HL-60 (cell line): ENCODE measurements at regions not wholly inside any gene's neighbourhood (a gene's known extent, or its start where the extent isn't known, plus 50 kb on each side); places are given as distances from the start of the nearest gene placed in this dataset.

Experiments used
- DNase-seq, 2 experiments: peaks; one replicate each; pipeline ENCODE4 v3.0.0-alpha.2; 2010 to 2020; ENCODE audit warnings: low read depth in 1 of 2, low spot score in 1 of 2
- H3K27ac ChIP-seq: fragments of 250-450 bp; sonication (Bioruptor Pico); replicated peaks from 2 replicates; pipeline ENCODE4 v1.5.1; 2020; ENCODE audit warnings: mild to moderate bottlenecking, moderate library complexity
- H3K27me3 ChIP-seq: fragments of 250-450 bp; sonication (Bioruptor Pico); 2 replicates; pipeline ENCODE4 v1.5.1; 2021; ENCODE audit warnings: mild to moderate bottlenecking, moderate library complexity; ENCODE audit not compliant: insufficient read depth, poor library complexity, severe bottlenecking
- H3K4me3 ChIP-seq: replicated peaks from 2 replicates; pipeline ENCODE4 v1.5.1; 2011; ENCODE audit warnings: mild to moderate bottlenecking, control low read depth, low read length; ENCODE audit not compliant: insufficient read depth
- GABPA ChIP-seq: IDR thresholded peaks from 2 replicates; pipeline ENCODE4 v1.6.1; 2012; ENCODE audit warnings: low read depth
- POLR2AphosphoS5 ChIP-seq: IDR thresholded peaks from 2 replicates; pipeline ENCODE4 v1.6.1; 2012; ENCODE audit warnings: low read depth
- SPI1 ChIP-seq: IDR thresholded peaks from 2 replicates; pipeline ENCODE4 v1.6.1; 2012; ENCODE audit warnings: low read depth, mild to moderate bottlenecking, borderline replicate concordance
- TF ChIP-seq, protein P1 (sequence below): IDR thresholded peaks from one replicate; pipeline ENCODE4 v1.5.1; 2011; ENCODE audit warnings: low read length, control low read depth, inconsistent platforms; ENCODE audit not compliant: insufficient read depth
- TF ChIP-seq, protein P2 (sequence below): IDR thresholded peaks from 2 replicates; pipeline ENCODE4 v1.6.1; 2012; ENCODE audit warnings: low read depth; ENCODE audit not compliant: insufficient replicate concordance

- Histone ChIP-seq H3K27ac (no peak overlapping the region), H3K4me3 (no peak overlapping the region), H3K27me3 (no peaks in the 10 kb centered on the region)
- TF ChIP-seq POLR2AphosphoS5: no peak
- TF ChIP-seq, protein P1, sequence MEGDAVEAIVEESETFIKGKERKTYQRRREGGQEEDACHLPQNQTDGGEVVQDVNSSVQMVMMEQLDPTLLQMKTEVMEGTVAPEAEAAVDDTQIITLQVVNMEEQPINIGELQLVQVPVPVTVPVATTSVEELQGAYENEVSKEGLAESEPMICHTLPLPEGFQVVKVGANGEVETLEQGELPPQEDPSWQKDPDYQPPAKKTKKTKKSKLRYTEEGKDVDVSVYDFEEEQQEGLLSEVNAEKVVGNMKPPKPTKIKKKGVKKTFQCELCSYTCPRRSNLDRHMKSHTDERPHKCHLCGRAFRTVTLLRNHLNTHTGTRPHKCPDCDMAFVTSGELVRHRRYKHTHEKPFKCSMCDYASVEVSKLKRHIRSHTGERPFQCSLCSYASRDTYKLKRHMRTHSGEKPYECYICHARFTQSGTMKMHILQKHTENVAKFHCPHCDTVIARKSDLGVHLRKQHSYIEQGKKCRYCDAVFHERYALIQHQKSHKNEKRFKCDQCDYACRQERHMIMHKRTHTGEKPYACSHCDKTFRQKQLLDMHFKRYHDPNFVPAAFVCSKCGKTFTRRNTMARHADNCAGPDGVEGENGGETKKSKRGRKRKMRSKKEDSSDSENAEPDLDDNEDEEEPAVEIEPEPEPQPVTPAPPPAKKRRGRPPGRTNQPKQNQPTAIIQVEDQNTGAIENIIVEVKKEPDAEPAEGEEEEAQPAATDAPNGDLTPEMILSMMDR: no peak
- TF ChIP-seq SPI1: no peak
- DNase-seq: no peak
Measured at GRCh38 chr3:181457756-181458155, 254.0 kb upstream of the SOX2 start.

- no peak for TF ChIP-seq SPI1
- DNase-seq: no peak
- no peak overlapping the region for H3K27ac ChIP-seq
- no peak overlapping the region for H3K4me3 ChIP-seq
- no peaks in the 10 kb centered on the region for H3K27me3 ChIP-seq
Measured at GRCh38 chr3:181457190-181457589, 254.5 kb upstream of the SOX2 start.

DNA sequence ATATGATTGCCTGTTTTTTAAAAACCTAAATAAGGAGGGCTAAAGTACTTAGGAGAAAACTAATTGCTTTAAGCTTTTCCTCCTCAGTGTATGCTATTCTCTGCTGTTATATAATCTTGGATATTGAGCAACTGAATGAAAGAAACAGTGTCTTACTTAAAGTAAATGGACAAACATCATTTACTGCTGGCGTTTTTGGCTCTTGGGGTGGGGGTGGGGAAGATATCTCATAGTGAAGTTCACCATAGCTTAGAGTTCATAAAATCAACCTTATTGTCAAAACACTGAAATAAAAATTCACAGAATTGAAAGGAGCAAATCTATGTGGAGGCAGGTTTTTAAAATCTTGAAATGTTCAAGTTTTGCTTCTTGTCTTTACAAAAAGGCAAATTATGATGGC lies 256.4 kb upstream of the SOX2 start:
- no peak for TF ChIP-seq SPI1
- no peak for TF ChIP-seq POLR2AphosphoS5
- TF ChIP-seq, protein P2, sequence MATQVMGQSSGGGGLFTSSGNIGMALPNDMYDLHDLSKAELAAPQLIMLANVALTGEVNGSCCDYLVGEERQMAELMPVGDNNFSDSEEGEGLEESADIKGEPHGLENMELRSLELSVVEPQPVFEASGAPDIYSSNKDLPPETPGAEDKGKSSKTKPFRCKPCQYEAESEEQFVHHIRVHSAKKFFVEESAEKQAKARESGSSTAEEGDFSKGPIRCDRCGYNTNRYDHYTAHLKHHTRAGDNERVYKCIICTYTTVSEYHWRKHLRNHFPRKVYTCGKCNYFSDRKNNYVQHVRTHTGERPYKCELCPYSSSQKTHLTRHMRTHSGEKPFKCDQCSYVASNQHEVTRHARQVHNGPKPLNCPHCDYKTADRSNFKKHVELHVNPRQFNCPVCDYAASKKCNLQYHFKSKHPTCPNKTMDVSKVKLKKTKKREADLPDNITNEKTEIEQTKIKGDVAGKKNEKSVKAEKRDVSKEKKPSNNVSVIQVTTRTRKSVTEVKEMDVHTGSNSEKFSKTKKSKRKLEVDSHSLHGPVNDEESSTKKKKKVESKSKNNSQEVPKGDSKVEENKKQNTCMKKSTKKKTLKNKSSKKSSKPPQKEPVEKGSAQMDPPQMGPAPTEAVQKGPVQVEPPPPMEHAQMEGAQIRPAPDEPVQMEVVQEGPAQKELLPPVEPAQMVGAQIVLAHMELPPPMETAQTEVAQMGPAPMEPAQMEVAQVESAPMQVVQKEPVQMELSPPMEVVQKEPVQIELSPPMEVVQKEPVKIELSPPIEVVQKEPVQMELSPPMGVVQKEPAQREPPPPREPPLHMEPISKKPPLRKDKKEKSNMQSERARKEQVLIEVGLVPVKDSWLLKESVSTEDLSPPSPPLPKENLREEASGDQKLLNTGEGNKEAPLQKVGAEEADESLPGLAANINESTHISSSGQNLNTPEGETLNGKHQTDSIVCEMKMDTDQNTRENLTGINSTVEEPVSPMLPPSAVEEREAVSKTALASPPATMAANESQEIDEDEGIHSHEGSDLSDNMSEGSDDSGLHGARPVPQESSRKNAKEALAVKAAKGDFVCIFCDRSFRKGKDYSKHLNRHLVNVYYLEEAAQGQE: no peak
- TF ChIP-seq, protein P1: no peak
- TF ChIP-seq GABPA: no peak
- no peak for DNase-seq

GRCh38 chr3:181454451-181455027 lies 257.2 kb upstream of the SOX2 start:
- no peak for DNase-seq
- TF ChIP-seq GABPA (no peak), POLR2AphosphoS5 (no peak), SPI1 (no peak)
- TF ChIP-seq, protein P1: no peak
- TF ChIP-seq, protein P2: no peak
- no peak overlapping the region for H3K27ac ChIP-seq
- H3K27me3 ChIP-seq: no peaks in the 10 kb centered on the region
- H3K4me3 ChIP-seq: no peak overlapping the region

More for the DNA sequence above, 256.4 kb upstream of the SOX2 start:
- H3K27me3 ChIP-seq: no peaks in the 10 kb centered on the region
- no peak overlapping the region for H3K4me3 ChIP-seq
- H3K27ac ChIP-seq: no peak overlapping the region
